Neural progenitor cell (in vitro differentiated cells): ENCODE measurements at regions not wholly inside any gene's neighbourhood (a gene's known extent, or its start where the extent isn't known, plus 50 kb on each side); places are given as distances from the start of the nearest gene placed in this dataset.

Source experiments
- CTCF ChIP-seq: fragments of 200-600 bp; sonication (generic); IDR thresholded peaks from 2 replicates; pipeline ENCODE4 v1.5.1; 2017; ENCODE audit warnings: antibody characterized with exemption, mild to moderate bottlenecking
- EZH2 ChIP-seq: fragments of 200-600 bp; sonication (generic); IDR thresholded peaks from 2 replicates; pipeline ENCODE4 v1.6.1; 2017; ENCODE audit warnings: antibody characterized with exemption, mild to moderate bottlenecking, moderate library complexity
- EZH2phosphoT487 ChIP-seq: fragments of 200-600 bp; sonication (generic); IDR thresholded peaks from 2 replicates; pipeline ENCODE4 v1.6.1; 2017; ENCODE audit warnings: antibody characterized with exemption

GRCh38 chr4:13162886-13163285, 321.3 kb downstream of the RAB28 start:
- TF ChIP-seq CTCF (no peak), EZH2 (no peak), EZH2phosphoT487 (no peak)
